HG03342 (cell line): ENCODE measurements at regions not wholly inside any gene's neighbourhood (a gene's known extent, or its start where the extent isn't known, plus 50 kb on each side); places are given as distances from the start of the nearest gene placed in this dataset.
"Not testable (repeated sequence)": the region's sequence is repeated elsewhere in the genome, so short reads cannot be mapped to it uniquely, and the experiment has no call there.

Source experiments
- ATAC-seq: cut with Tn5 transposase; IDR thresholded peaks from one replicate; pipeline ENCODE4 v1.9.1; 2021; ENCODE audit warnings: mild to moderate bottlenecking, moderate library complexity; ENCODE audit not compliant: unreplicated experiment

GRCh38 chr2:126288362-126288761, 367.6 kb upstream of the GYPC start:
- ATAC-seq, result no peak

GRCh38 chr2:126293962-126294361, 362.0 kb upstream of the GYPC start:
- ATAC-seq, result not testable (repeated sequence)

- ATAC-seq, result no peak
These were observed 356.4 kb upstream of the GYPC start for GRCh38 chr2:126299469-126299976.

- ATAC-seq, result no peak
These were observed 355.6 kb upstream of the GYPC start for GRCh38 chr2:126300348-126300747.

GRCh38 chr2:126302043-126302442, 353.9 kb upstream of the GYPC start:
- ATAC-seq, result no peak

- no peak for ATAC-seq
These were observed 352.8 kb upstream of the GYPC start for GRCh38 chr2:126303113-126303512.

GRCh38 chr2:126304154-126304553, 351.8 kb upstream of the GYPC start:
- ATAC-seq, result no peak

- ATAC-seq, result no peak
These were observed 349.4 kb upstream of the GYPC start for GRCh38 chr2:126306539-126306938.

- ATAC-seq, result no peak
These were observed 348.2 kb upstream of the GYPC start for GRCh38 chr2:126307740-126308139.

- no peak for ATAC-seq
These were observed 346.8 kb upstream of the GYPC start for GRCh38 chr2:126309185-126309584.

GRCh38 chr2:126312579-126312978, 343.4 kb upstream of the GYPC start:
- ATAC-seq, result no peak

GRCh38 chr2:126315828-126316227, 340.1 kb upstream of the GYPC start:
- no peak for ATAC-seq

- no peak for ATAC-seq
These were observed 338.0 kb upstream of the GYPC start for GRCh38 chr2:126317790-126318431.

GRCh38 chr2:126322342-126322741, 333.6 kb upstream of the GYPC start:
- ATAC-seq, result no peak

- no peak for ATAC-seq
These were observed 330.8 kb upstream of the GYPC start for GRCh38 chr2:126325202-126325601.

- no peak for ATAC-seq
These were observed 326.8 kb upstream of the GYPC start for GRCh38 chr2:126329173-126329572.

GRCh38 chr2:126342457-126342856, 313.5 kb upstream of the GYPC start:
- no peak for ATAC-seq

GRCh38 chr2:126343136-126343535, 312.8 kb upstream of the GYPC start:
- no peak for ATAC-seq

- peak; percentile 57 for ATAC-seq
These were observed 311.5 kb upstream of the GYPC start for GRCh38 chr2:126344493-126344892.

GRCh38 chr2:126345691-126346090, 310.3 kb upstream of the GYPC start:
- ATAC-seq, result no peak

- ATAC-seq, result no peak
These were observed 299.3 kb upstream of the GYPC start for GRCh38 chr2:126356631-126357030.

- ATAC-seq, result no peak
These were observed 297.8 kb upstream of the GYPC start for GRCh38 chr2:126358122-126358521.

GRCh38 chr2:126359494-126359893, 296.5 kb upstream of the GYPC start:
- peak; percentile 81 for ATAC-seq
